Liver (tissue), 8 donors: ENCODE measurements at regions not wholly inside any gene's neighbourhood (a gene's known extent, or its start where the extent isn't known, plus 50 kb on each side); places are given as distances from the start of the nearest gene placed in this dataset.

Source experiments
- DNase-seq: peaks from one replicate; pipeline ENCODE4 v3.0.0-alpha.2; 2017; ENCODE audit warnings: low spot score
- H3K27ac ChIP-seq, 2 donors: one replicate each; pipeline ENCODE4 v1.7.0; 2013; ENCODE audit warnings: inconsistent platforms in 2 of 2, low read length in 2 of 2, control low read depth in 1 of 2, low read depth in 1 of 2, mild to moderate bottlenecking in 1 of 2
- H3K27me3 ChIP-seq, 4 donors: one replicate each; pipeline versions ENCODE4 v1.6.1 to v1.7.0; 2013; ENCODE audit warnings: low read length in 3 of 4, inconsistent platforms in 1 of 4, mild to moderate bottlenecking in 1 of 4, moderate library complexity in 1 of 4; ENCODE audit not compliant: control insufficient read depth in 4 of 4, insufficient read depth in 4 of 4
- H3K36me3 ChIP-seq, 4 donors: one replicate each; pipeline versions ENCODE4 v1.6.1 to v1.7.0; 2013; ENCODE audit warnings: low read length in 3 of 4, mild to moderate bottlenecking in 3 of 4, low read depth in 1 of 4, moderate library complexity in 1 of 4; ENCODE audit not compliant: control insufficient read depth in 4 of 4, insufficient read depth in 3 of 4
- H3K4me1 ChIP-seq, 4 donors: one replicate each; pipeline versions ENCODE4 v1.6.1 to v1.7.0; 2013; ENCODE audit warnings: low read length in 3 of 4, mild to moderate bottlenecking in 3 of 4, moderate library complexity in 1 of 4; ENCODE audit not compliant: control insufficient read depth in 4 of 4, insufficient read depth in 4 of 4
- H3K4me3 ChIP-seq, 3 donors: one replicate each; pipeline versions ENCODE4 v1.6.1 to v1.7.0; 2013; ENCODE audit warnings: low read length in 3 of 3, control low read depth in 1 of 3, low read depth in 1 of 3, mild to moderate bottlenecking in 1 of 3
- H3K9ac ChIP-seq, 2 donors: one replicate each; pipeline ENCODE4 v1.7.0; 2013; ENCODE audit warnings: low read length in 2 of 2, mild to moderate bottlenecking in 2 of 2, moderate library complexity in 2 of 2, control low read depth in 1 of 2, low read depth in 1 of 2
- H3K9me3 ChIP-seq, 4 donors: one replicate each; pipeline versions ENCODE4 v1.6.1 to v1.7.0; 2013; ENCODE audit warnings: low read length in 3 of 4; ENCODE audit not compliant: control insufficient read depth in 4 of 4
- CTCF ChIP-seq: fragments of 150-350 bp; IDR thresholded peaks from 2 replicates; pipeline ENCODE4 v1.5.1; 2017; ENCODE audit warnings: improper control_type of control experiment, low read depth, low read length; ENCODE audit not compliant: missing input control
- EGR1 ChIP-seq, 2 donors: IDR thresholded peaks; 2 replicates each; pipeline ENCODE4 v1.6.1; 2016 to 2018; ENCODE audit warnings: antibody characterized with exemption in 2 of 2, low read depth in 2 of 2
- FOXA1 ChIP-seq: IDR thresholded peaks from 2 replicates; pipeline ENCODE4 v1.6.1; 2016; ENCODE audit warnings: antibody characterized with exemption
- FOXA2 ChIP-seq: IDR thresholded peaks from 2 replicates; pipeline ENCODE4 v1.6.1; 2016; ENCODE audit warnings: antibody characterized with exemption
- GABPA ChIP-seq, 2 donors: IDR thresholded peaks in 1 of 2; conservative IDR thresholded peaks in 1 of 2; 2 replicates each; pipeline ENCODE4 v1.6.1; 2016; ENCODE audit warnings: antibody characterized with exemption in 2 of 2, mild to moderate bottlenecking in 1 of 2, moderate library complexity in 1 of 2
- HNF4A ChIP-seq, 2 donors: conservative IDR thresholded peaks; 2 replicates each; pipeline ENCODE4 v1.6.1; 2016; ENCODE audit warnings: antibody characterized with exemption in 2 of 2, mild to moderate bottlenecking in 2 of 2
- HNF4G ChIP-seq: IDR thresholded peaks from 2 replicates; pipeline ENCODE4 v1.6.1; 2016; ENCODE audit warnings: antibody characterized with exemption
- JUND ChIP-seq, 2 donors: IDR thresholded peaks; 2 replicates each; pipeline ENCODE4 v1.6.1; 2016; ENCODE audit warnings: antibody characterized with exemption in 2 of 2
- NR2F2 ChIP-seq: IDR thresholded peaks from 2 replicates; pipeline ENCODE4 v1.6.1; 2016; ENCODE audit warnings: antibody characterized with exemption
- RAD21 ChIP-seq, 2 donors: IDR thresholded peaks; 2 replicates each; pipeline ENCODE4 v1.6.1; 2016; ENCODE audit warnings: antibody characterized with exemption in 2 of 2, mild to moderate bottlenecking in 2 of 2
- RXRA ChIP-seq, 2 donors: IDR thresholded peaks; 2 replicates each; pipeline ENCODE4 v1.6.1; 2017 to 2018; ENCODE audit warnings: antibody characterized with exemption in 2 of 2, mild to moderate bottlenecking in 1 of 2
- SP1 ChIP-seq: IDR thresholded peaks from 2 replicates; pipeline ENCODE4 v1.6.1; 2018; ENCODE audit warnings: antibody characterized with exemption, mild to moderate bottlenecking
- TAF1 ChIP-seq: conservative IDR thresholded peaks from 2 replicates; pipeline ENCODE4 v1.6.1; 2016; ENCODE audit warnings: antibody characterized with exemption, mild to moderate bottlenecking
- YY1 ChIP-seq: IDR thresholded peaks from 2 replicates; pipeline ENCODE4 v1.6.1; 2016; ENCODE audit warnings: antibody characterized with exemption, mild to moderate bottlenecking
- WGBS: extraction: QIAGEN DNeasy Blood & Tissue Kit; methylation state at CpG from one replicate; pipeline ENCODE4 v1.1.7; 2013; 5-methylcytosine and 5-hydroxymethylcytosine counted together
- TF ChIP-seq, protein P1 (sequence below): IDR thresholded peaks from 2 replicates; pipeline ENCODE4 v1.6.1; 2016; ENCODE audit warnings: antibody characterized with exemption
- TF ChIP-seq, protein P2 (sequence below): IDR thresholded peaks from 2 replicates; pipeline ENCODE4 v1.6.1; 2016; ENCODE audit warnings: antibody characterized with exemption
- TF ChIP-seq, protein P3 (sequence below): IDR thresholded peaks from 2 replicates; pipeline ENCODE4 v1.6.1; 2016; ENCODE audit warnings: antibody characterized with exemption
- TF ChIP-seq, protein P4 (sequence below): IDR thresholded peaks from 2 replicates; pipeline ENCODE4 v1.6.1; 2016; ENCODE audit warnings: antibody characterized with exemption, mild to moderate bottlenecking
- donor health status: healthy.
- donor health status: healthy.
- donor health status: healthy.
- donor health status: healthy.
- donor health status: healthy.

DNA sequence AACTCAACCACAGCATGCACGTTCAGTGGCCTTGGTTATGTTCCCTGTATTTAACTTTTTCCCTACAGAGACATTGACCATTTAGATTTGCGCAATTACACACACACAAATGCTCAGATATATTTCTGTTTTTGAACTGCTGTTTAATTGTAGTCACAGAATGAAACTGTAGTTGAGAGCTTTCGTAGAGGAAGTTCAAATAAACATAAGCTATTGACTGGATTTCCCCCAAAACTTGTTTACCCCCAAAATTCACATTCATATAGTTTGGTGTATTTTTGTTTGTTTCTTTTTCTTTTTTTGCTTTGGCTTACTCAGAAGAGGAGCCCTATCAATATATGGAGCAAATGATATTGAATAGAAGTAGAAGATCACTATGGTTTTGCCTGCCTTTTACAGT, 921.0 kb downstream of the ADGRL2 start:
- H3K27ac ChIP-seq, result no peak overlapping the region
- WGBS, result 55% methylated on average over 3 of the region's 3 CpGs
- peaks cover 0 to 9% (median 2%) of the 10 kb centered on the region in 4 donors for H3K4me1 ChIP-seq
- H3K9me3 ChIP-seq, result no peaks in the 10 kb centered on the region
- no peak for DNase-seq
- no peaks in the 10 kb centered on the region for H3K36me3 ChIP-seq
- no peaks in the 10 kb centered on the region for H3K27me3 ChIP-seq
- no peak overlapping the region for H3K9ac ChIP-seq
- no peak overlapping the region for H3K4me3 ChIP-seq
- TF ChIP-seq RAD21 (IDR thresholded peaks at IDR 0.05) (no peak), YY1 (no peak), HNF4G (no peak), RXRA (IDR thresholded peaks at IDR 0.05) (no peak), GABPA (IDR thresholded peaks at IDR 0.05 in 1 of 2, conservative IDR thresholded peaks at IDR 0.05 in 1 of 2) (no peak), FOXA1 (no peak), NR2F2 (no peak), FOXA2 (no peak), CTCF (no peak), SP1 (no peak), TAF1 (no peak), HNF4A (conservative IDR thresholded peaks at IDR 0.05) (no peak), EGR1 (IDR thresholded peaks at IDR 0.05; ENCODE audit: low read depth in 2 of 2) (no peak), JUND (IDR thresholded peaks at IDR 0.05) (no peak)
- TF ChIP-seq, protein P1, sequence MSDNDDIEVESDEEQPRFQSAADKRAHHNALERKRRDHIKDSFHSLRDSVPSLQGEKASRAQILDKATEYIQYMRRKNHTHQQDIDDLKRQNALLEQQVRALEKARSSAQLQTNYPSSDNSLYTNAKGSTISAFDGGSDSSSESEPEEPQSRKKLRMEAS, result no peak
- TF ChIP-seq, protein P2, sequence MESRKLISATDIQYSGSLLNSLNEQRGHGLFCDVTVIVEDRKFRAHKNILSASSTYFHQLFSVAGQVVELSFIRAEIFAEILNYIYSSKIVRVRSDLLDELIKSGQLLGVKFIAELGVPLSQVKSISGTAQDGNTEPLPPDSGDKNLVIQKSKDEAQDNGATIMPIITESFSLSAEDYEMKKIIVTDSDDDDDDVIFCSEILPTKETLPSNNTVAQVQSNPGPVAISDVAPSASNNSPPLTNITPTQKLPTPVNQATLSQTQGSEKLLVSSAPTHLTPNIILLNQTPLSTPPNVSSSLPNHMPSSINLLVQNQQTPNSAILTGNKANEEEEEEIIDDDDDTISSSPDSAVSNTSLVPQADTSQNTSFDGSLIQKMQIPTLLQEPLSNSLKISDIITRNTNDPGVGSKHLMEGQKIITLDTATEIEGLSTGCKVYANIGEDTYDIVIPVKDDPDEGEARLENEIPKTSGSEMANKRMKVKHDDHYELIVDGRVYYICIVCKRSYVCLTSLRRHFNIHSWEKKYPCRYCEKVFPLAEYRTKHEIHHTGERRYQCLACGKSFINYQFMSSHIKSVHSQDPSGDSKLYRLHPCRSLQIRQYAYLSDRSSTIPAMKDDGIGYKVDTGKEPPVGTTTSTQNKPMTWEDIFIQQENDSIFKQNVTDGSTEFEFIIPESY, result no peak
- TF ChIP-seq, protein P3, sequence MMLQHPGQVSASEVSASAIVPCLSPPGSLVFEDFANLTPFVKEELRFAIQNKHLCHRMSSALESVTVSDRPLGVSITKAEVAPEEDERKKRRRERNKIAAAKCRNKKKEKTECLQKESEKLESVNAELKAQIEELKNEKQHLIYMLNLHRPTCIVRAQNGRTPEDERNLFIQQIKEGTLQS, result no peak
- TF ChIP-seq, protein P4, sequence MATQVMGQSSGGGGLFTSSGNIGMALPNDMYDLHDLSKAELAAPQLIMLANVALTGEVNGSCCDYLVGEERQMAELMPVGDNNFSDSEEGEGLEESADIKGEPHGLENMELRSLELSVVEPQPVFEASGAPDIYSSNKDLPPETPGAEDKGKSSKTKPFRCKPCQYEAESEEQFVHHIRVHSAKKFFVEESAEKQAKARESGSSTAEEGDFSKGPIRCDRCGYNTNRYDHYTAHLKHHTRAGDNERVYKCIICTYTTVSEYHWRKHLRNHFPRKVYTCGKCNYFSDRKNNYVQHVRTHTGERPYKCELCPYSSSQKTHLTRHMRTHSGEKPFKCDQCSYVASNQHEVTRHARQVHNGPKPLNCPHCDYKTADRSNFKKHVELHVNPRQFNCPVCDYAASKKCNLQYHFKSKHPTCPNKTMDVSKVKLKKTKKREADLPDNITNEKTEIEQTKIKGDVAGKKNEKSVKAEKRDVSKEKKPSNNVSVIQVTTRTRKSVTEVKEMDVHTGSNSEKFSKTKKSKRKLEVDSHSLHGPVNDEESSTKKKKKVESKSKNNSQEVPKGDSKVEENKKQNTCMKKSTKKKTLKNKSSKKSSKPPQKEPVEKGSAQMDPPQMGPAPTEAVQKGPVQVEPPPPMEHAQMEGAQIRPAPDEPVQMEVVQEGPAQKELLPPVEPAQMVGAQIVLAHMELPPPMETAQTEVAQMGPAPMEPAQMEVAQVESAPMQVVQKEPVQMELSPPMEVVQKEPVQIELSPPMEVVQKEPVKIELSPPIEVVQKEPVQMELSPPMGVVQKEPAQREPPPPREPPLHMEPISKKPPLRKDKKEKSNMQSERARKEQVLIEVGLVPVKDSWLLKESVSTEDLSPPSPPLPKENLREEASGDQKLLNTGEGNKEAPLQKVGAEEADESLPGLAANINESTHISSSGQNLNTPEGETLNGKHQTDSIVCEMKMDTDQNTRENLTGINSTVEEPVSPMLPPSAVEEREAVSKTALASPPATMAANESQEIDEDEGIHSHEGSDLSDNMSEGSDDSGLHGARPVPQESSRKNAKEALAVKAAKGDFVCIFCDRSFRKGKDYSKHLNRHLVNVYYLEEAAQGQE, result no peak
